ENCODE measurements at regions not wholly inside any gene's neighbourhood (a gene's known extent, or its start where the extent isn't known, plus 50 kb on each side); places are given as distances from the start of the nearest gene placed in this dataset.

GRCh38 chr11:31887180-31887579, 76.1 kb upstream of the PAX6 start:
- DNase-seq, result no peak

GRCh38 chr11:31884080-31884479, 73.0 kb upstream of the PAX6 start:
- no peak for DNase-seq

- DNase-seq, result no peak
Observed at GRCh38 chr11:31883435-31883834, 72.3 kb upstream of the PAX6 start.

- DNase-seq, result no peak
Observed at GRCh38 chr11:31882951-31883392, 71.8 kb upstream of the PAX6 start.

DNA sequence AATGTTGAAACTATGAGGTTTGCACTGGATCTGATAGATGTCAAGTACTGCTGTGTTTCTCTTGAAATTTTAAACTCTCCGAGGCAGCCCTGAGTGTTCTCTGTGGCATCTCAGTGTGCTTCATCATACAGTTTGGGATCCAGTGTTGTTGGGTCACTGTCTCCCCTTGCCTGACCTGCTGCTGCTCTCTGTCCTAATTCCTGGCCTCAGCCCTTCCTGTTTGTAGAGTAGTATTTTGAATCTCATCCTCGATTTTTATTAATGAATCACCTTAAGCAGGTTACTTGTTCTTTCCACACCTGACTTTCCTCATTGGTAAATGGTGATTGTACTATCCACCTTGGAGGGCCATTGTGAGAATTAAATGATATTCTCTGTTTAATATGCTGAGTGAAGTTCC, 70.7 kb upstream of the PAX6 start:
- no peak for DNase-seq

GRCh38 chr11:31879681-31880080, 68.6 kb upstream of the PAX6 start:
- DNase-seq, result no peak

GRCh38 chr11:31877863-31878262, 66.7 kb upstream of the PAX6 start:
- DNase-seq, result no peak

- DNase-seq, result no peak
Observed at GRCh38 chr11:31877083-31877482, 66.0 kb upstream of the PAX6 start.

GRCh38 chr11:31875866-31876560, 64.9 kb upstream of the PAX6 start:
- no peak for DNase-seq

- DNase-seq, result no peak
Observed at GRCh38 chr11:31874631-31875191, 63.6 kb upstream of the PAX6 start.

GRCh38 chr11:31873124-31873523, 62.0 kb upstream of the PAX6 start:
- DNase-seq, result no peak

DNA sequence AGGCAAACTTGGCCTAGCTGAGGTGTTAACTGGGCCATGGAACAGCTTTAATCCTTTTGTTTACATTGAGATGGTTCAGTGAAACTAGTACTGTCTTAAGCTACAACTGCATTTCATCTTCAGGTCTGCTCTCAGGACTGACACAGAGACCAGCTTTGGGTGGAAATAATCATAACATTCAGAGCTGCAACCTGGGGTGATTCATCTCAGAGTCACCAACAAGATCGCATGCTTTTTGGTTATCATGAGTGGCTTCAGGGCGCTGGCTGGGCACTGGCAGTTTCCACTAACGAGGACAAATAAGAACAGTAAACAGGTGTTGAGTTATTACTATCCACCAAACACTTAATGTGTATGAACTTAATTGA, 60.9 kb upstream of the PAX6 start:
- DNase-seq, result no peak

GRCh38 chr11:31871310-31872075, 60.4 kb upstream of the PAX6 start:
- DNase-seq, result no peak

- DNase-seq, result peak; percentile 13
Observed at GRCh38 chr11:31870609-31871309, 59.6 kb upstream of the PAX6 start.

- DNase-seq, result no peak
Observed at GRCh38 chr11:31869986-31870385, 58.9 kb upstream of the PAX6 start.

DNA sequence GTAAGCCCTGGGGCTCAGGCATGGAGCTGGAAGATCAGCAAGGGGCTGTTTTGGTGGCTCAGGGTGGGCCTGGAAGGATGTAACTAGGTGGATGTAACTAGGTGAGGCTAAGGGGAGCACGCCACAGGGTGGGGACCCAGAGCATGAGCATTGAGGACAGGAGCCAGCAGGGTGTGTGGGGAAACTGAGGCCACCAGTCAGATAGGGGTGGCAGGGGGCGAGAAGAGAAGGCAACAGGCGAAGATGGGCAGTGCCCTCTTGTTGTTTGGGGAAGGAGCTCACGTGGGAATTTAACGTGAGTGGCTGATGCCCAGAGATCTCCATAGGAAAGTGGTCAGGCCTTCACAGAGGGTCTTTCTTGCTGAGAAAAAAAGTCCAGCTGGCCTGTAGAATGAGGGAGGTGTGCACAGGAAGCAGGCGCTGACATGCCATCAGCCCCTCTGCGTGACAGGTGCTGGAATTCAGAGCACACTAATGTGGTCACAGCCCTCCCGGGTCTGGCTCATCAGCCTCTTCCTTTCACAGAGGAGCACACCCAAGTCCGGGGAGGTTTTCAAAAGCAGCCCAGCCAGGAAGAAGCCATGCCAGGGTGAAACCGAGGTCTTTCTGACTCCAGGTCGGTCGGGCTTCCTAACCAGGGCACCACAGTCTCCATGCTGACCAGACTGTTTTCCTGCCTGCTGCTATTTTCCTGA, 54.6 kb upstream of the PAX6 start:
- DNase-seq, result no peak

DNA sequence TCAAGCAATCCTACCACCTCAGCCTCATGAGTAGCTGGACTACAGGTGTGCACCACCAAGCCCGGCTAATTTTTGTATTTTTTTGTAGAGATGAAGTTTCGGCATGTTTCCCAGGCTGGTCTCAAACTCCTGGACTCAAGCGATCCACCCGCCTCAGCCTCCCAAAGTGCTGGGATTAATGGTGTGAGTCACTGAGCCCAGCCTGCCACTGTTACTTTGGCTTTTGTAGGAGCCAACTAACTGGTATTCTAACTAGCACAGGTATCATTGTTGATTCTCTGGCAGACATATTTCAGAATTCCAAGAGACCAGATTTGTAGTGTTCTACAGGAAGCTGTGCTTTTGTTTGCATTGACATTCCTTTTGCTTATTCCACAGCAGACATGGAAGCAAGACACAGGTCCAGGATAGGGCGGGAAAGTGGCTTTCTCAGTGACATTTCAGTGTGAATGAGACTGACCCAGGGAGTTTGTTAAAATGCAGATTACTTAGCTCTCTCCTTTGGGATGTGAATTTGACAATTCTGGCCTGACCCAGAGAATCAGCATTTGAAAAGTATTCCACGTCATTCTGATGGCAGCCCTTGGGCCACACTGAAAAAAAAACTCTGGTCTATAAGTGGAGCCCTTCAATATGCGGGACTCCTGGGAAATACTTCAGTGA, 52.2 kb upstream of the PAX6 start:
- no peak for DNase-seq

GRCh38 chr11:31861011-31861410, 49.9 kb upstream of the PAX6 start:
- no peak for DNase-seq

Data from activated CD4-positive, alpha-beta T cell treated with anti-CD3 and anti-CD28 coated beads, Interleukin-2, amount 50 U/mL, for 1 hour (primary cell).